H1 (cell line): ENCODE measurements at regions not wholly inside any gene's neighbourhood (a gene's known extent, or its start where the extent isn't known, plus 50 kb on each side); places are given as distances from the start of the nearest gene placed in this dataset.

Experiments
- ATF3 ChIP-seq: IDR thresholded peaks from 2 replicates; pipeline ENCODE4 v1.6.1; 2011; ENCODE audit warnings: low read depth, mild to moderate bottlenecking, low read length; ENCODE audit not compliant: insufficient read depth
- CEBPB ChIP-seq: IDR thresholded peaks from 2 replicates; pipeline ENCODE4 v1.6.1; 2012; ENCODE audit warnings: low read depth, low read length
- CTCF ChIP-seq, 3 experiments: IDR thresholded peaks; 1 replicate in 2 of 3; 2 replicates in 1 of 3; pipeline versions ENCODE4 v1.5.1 to v1.6.1; 2011; ENCODE audit warnings: low read length in 3 of 3, mild to moderate bottlenecking in 3 of 3, inconsistent platforms in 2 of 3, low read depth in 1 of 3, moderate library complexity in 1 of 3; ENCODE audit not compliant: insufficient read depth in 1 of 3; ENCODE audit errors: control extremely low read depth in 1 of 3
- HDAC2 ChIP-seq, 2 experiments: fragments of 300-600 bp in 1 of 2; sonication (generic) in 1 of 2; IDR thresholded peaks; 2 replicates each; pipeline ENCODE4 v1.6.1; 2011 to 2012; ENCODE audit warnings: low read depth in 2 of 2, low read length in 2 of 2, mild to moderate bottlenecking in 2 of 2, moderate library complexity in 2 of 2, borderline replicate concordance in 1 of 2, inconsistent platforms in 1 of 2
- MAFK ChIP-seq: IDR thresholded peaks from 2 replicates; pipeline ENCODE4 v1.6.1; 2012; ENCODE audit warnings: low read depth, mild to moderate bottlenecking, improper control_type of control experiment, low read length
- MAX ChIP-seq: IDR thresholded peaks from 2 replicates; pipeline ENCODE4 v1.6.1; 2012; ENCODE audit warnings: inconsistent platforms
- RAD21 ChIP-seq, 2 experiments: IDR thresholded peaks in 1 of 2; conservative IDR thresholded peaks in 1 of 2; 2 replicates each; pipeline ENCODE4 v1.6.1; 2011; ENCODE audit warnings: low read depth in 2 of 2, low read length in 2 of 2, improper control_type of control experiment in 1 of 2, inconsistent platforms in 1 of 2, mild to moderate bottlenecking in 1 of 2, moderate library complexity in 1 of 2
- SP2 ChIP-seq: IDR thresholded peaks from 2 replicates; pipeline ENCODE4 v1.6.1; 2012; ENCODE audit warnings: mild to moderate bottlenecking, low read length, inconsistent platforms
- TCF12 ChIP-seq: IDR thresholded peaks from 2 replicates; pipeline ENCODE4 v1.6.1; 2011; ENCODE audit warnings: low read depth, mild to moderate bottlenecking, low read length
- ZNF274 ChIP-seq: IDR thresholded peaks from 2 replicates; pipeline ENCODE4 v1.7.0; 2012; ENCODE audit warnings: low read length, borderline replicate concordance; ENCODE audit errors: extremely low read depth

- TF ChIP-seq CTCF (IDR thresholded peaks at IDR 0.05; ENCODE audit: control extremely low read depth in 1 of 3, insufficient read depth in 1 of 3, low read depth in 1 of 3, low read length in 3 of 3) (no peak), SP2 (no peak), MAFK (no peak), ATF3 (no peak), MAX (no peak), HDAC2 (IDR thresholded peaks at IDR 0.05; ENCODE audit: borderline replicate concordance in 1 of 2, low read depth in 2 of 2, low read length in 2 of 2) (no peak), ZNF274 (no peak), TCF12 (no peak), RAD21 (IDR thresholded peaks at IDR 0.05 in 1 of 2, conservative IDR thresholded peaks at IDR 0.05 in 1 of 2; ENCODE audit: low read depth in 2 of 2, low read length in 2 of 2) (no peak), CEBPB (no peak)
These were observed 149.8 kb upstream of the ARHGEF9 start for GRCh38 chrX:63934791-63935190.
